ENCODE measurements at regions not wholly inside any gene's neighbourhood (a gene's known extent, or its start where the extent isn't known, plus 50 kb on each side); places are given as distances from the start of the nearest gene placed in this dataset.
"Not testable (repeated sequence)": the region's sequence is repeated elsewhere in the genome, so short reads cannot be mapped to it uniquely, and the experiment has no call there.

GRCh38 chr4:115278830-115279229 lies 165.4 kb upstream of the NDST4 start:
- no peak for DNase-seq

- DNase-seq = no peak
Observed at GRCh38 chr4:115275615-115276014, 162.2 kb upstream of the NDST4 start.

- DNase-seq = no peak
Observed at GRCh38 chr4:115274545-115274944, 161.1 kb upstream of the NDST4 start.

GRCh38 chr4:115272594-115272993 lies 159.2 kb upstream of the NDST4 start:
- DNase-seq = no peak

GRCh38 chr4:115272185-115272584 lies 158.8 kb upstream of the NDST4 start:
- DNase-seq = no peak

- DNase-seq = no peak
Observed at GRCh38 chr4:115260195-115260594, 146.8 kb upstream of the NDST4 start.

- no peak for DNase-seq
Observed at GRCh38 chr4:115259642-115260041, 146.2 kb upstream of the NDST4 start.

GRCh38 chr4:115249808-115250207 lies 136.4 kb upstream of the NDST4 start:
- DNase-seq = no peak

GRCh38 chr4:115234405-115235093 lies 121.1 kb upstream of the NDST4 start:
- no peak for DNase-seq

- DNase-seq = no peak
Observed at GRCh38 chr4:115233600-115233999, 120.2 kb upstream of the NDST4 start.

- DNase-seq = no peak
Observed at GRCh38 chr4:115229873-115230272, 116.5 kb upstream of the NDST4 start.

GRCh38 chr4:115228851-115229250 lies 115.4 kb upstream of the NDST4 start:
- no peak for DNase-seq

GRCh38 chr4:115222061-115222460 lies 108.6 kb upstream of the NDST4 start:
- no peak for DNase-seq

- DNase-seq = no peak
Observed at GRCh38 chr4:115219862-115220261, 106.4 kb upstream of the NDST4 start.

- DNase-seq = no peak
Observed at GRCh38 chr4:115219315-115219860, 106.0 kb upstream of the NDST4 start.

GRCh38 chr4:115215935-115216334 lies 102.5 kb upstream of the NDST4 start:
- DNase-seq = no peak

GRCh38 chr4:115213716-115214115 lies 100.3 kb upstream of the NDST4 start:
- DNase-seq = no peak

- DNase-seq = no peak
Observed at GRCh38 chr4:115201042-115201330, 87.6 kb upstream of the NDST4 start.

GRCh38 chr4:115200201-115201041 lies 87.0 kb upstream of the NDST4 start:
- DNase-seq = not testable (repeated sequence)

GRCh38 chr4:115194612-115195011 lies 81.2 kb upstream of the NDST4 start:
- not testable (repeated sequence) for DNase-seq

GRCh38 chr4:115190529-115190928 lies 77.1 kb upstream of the NDST4 start:
- no peak for DNase-seq

- DNase-seq = no peak
Observed at GRCh38 chr4:115187136-115187535, 73.7 kb upstream of the NDST4 start.

GRCh38 chr4:115179438-115180062 lies 66.1 kb upstream of the NDST4 start:
- DNase-seq = not testable (repeated sequence)

GRCh38 chr4:115178687-115179086 lies 65.3 kb upstream of the NDST4 start:
- DNase-seq = not testable (repeated sequence)
